Common myeloid progenitor, CD34-positive (primary cell): ENCODE measurements at regions not wholly inside any gene's neighbourhood (a gene's known extent, or its start where the extent isn't known, plus 50 kb on each side); places are given as distances from the start of the nearest gene placed in this dataset.

Experiments
- CTCF ChIA-PET: fragments of 350-600 bp; sonication (Branson Sonifier 250); formaldehyde crosslinking; loops from one replicate; lab custom pipeline; 2021; ENCODE audit warnings: antibody characterized with exemption; lab: Charles Lee
- POLR2A ChIA-PET: fragments of 350-600 bp; sonication (Branson Sonifier 250); formaldehyde crosslinking; loops from one replicate; lab custom pipeline; 2021; ENCODE audit warnings: antibody characterized with exemption; lab: Charles Lee
- DNase-seq, 3 donors: peaks; one replicate each; pipeline versions ENCODE4 v3.0.0 to v3.0.0-alpha.2; 2013
- H3K27ac ChIP-seq, 2 experiments: 1 replicate in 1 of 2; 2 replicates in 1 of 2; pipeline ENCODE4 v1.7.0; 2013; ENCODE audit warnings: inconsistent platforms in 2 of 2, low read length in 2 of 2, mild to moderate bottlenecking in 2 of 2, low read depth in 1 of 2, moderate library complexity in 1 of 2; ENCODE audit not compliant: severe bottlenecking in 2 of 2, insufficient read depth in 1 of 2, poor library complexity in 1 of 2
- H3K27me3 ChIP-seq, 5 experiments: replicated peaks in 2 of 5; 1 replicate in 3 of 5; 2 replicates in 2 of 5; pipeline versions ENCODE4 v1.6.1 to v1.7.0; 2013; ENCODE audit warnings: low read length in 4 of 5, mild to moderate bottlenecking in 2 of 5, moderate library complexity in 2 of 5, inconsistent platforms in 1 of 5; ENCODE audit not compliant: insufficient read depth in 5 of 5, control insufficient read depth in 4 of 5
- H3K36me3 ChIP-seq, 4 experiments: 1 replicate in 2 of 4; 2 replicates in 2 of 4; pipeline versions ENCODE4 v1.6.1 to v1.7.0; 2013; ENCODE audit warnings: low read length in 3 of 4, control low read depth in 1 of 4, mild to moderate bottlenecking in 1 of 4; ENCODE audit not compliant: control insufficient read depth in 4 of 4, insufficient read depth in 4 of 4
- H3K4me1 ChIP-seq, 4 experiments: 1 replicate in 3 of 4; 2 replicates in 1 of 4; pipeline versions ENCODE4 v1.6.1 to v1.7.1; 2013; ENCODE audit warnings: low read length in 3 of 4, mild to moderate bottlenecking in 3 of 4, control low read depth in 1 of 4, inconsistent platforms in 1 of 4, moderate library complexity in 1 of 4; ENCODE audit not compliant: control insufficient read depth in 4 of 4, insufficient read depth in 4 of 4; ENCODE audit errors: control extremely low read depth in 1 of 4
- H3K4me3 ChIP-seq, 7 experiments: 1 replicate in 4 of 7; 2 replicates in 3 of 7; pipeline versions ENCODE4 v1.5.1 to v1.7.0; 2013; ENCODE audit warnings: mild to moderate bottlenecking in 7 of 7, low read length in 6 of 7, moderate library complexity in 6 of 7, inconsistent platforms in 2 of 7, low read depth in 2 of 7, control low read depth in 1 of 7; ENCODE audit not compliant: insufficient read depth in 4 of 7, control insufficient read depth in 1 of 7; ENCODE audit errors: extremely low read depth in 1 of 7
- H3K9me3 ChIP-seq, 5 experiments: 1 replicate in 4 of 5; 2 replicates in 1 of 5; pipeline versions ENCODE4 v1.6.1 to v1.7.1; 2013; ENCODE audit warnings: low read length in 4 of 5, mild to moderate bottlenecking in 2 of 5, inconsistent platforms in 1 of 5, low read depth in 1 of 5, moderate library complexity in 1 of 5; ENCODE audit not compliant: control insufficient read depth in 4 of 5, insufficient read depth in 2 of 5; ENCODE audit errors: control extremely low read depth in 1 of 5
- WGBS: methylation state at CpG from one replicate; pipeline ENCODE4 v1.1.5; 2013; ENCODE audit not compliant: insufficient coverage; 5-methylcytosine and 5-hydroxymethylcytosine counted together

DNA sequence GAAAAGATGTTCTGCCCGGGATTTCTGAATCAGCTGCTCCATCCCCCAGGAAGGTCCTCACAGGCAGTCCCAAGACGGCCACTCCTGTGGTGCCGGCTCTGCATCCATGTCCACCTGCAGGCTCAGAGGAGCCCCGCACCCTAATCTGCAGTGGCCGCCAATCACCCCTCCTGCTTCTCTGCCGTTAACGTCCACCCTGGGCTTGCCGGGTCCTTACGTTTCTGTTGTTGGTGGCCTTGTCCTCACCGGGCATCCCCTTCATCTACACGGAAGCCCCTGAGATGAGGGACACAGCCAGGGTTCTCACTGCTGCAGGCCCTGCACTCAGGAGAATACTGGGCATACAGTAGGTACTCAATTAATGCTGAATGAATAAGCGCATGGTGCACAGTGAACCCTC, 131.5 kb upstream of the SNTG2 start:
- no peaks in the 10 kb centered on the region for H3K9me3 ChIP-seq
- H3K27ac ChIP-seq, result no peak overlapping the region
- H3K4me1 ChIP-seq, result no peaks in the 10 kb centered on the region
- H3K36me3 ChIP-seq, result no peaks in the 10 kb centered on the region
- DNase-seq, result no peak
- ChIA-PET POLR2A (no interaction called here), CTCF (no interaction called here)
- 96% methylated on average over 12 of the region's 12 CpGs for WGBS
- H3K4me3 ChIP-seq, result no peak overlapping the region
- H3K27me3 ChIP-seq, result peaks cover 0 to 1% (median 0%) of the 10 kb centered on the region in 5 experiments

- WGBS, result 90% methylated on average over 6 of the region's 6 CpGs
- CTCF ChIA-PET, result no interaction called here
- Histone ChIP-seq H3K27me3 (no peaks in the 10 kb centered on the region), H3K27ac (no peak overlapping the region), H3K9me3 (no peaks in the 10 kb centered on the region), H3K4me3 (no peak overlapping the region), H3K4me1 (no peaks in the 10 kb centered on the region), H3K36me3 (no peaks in the 10 kb centered on the region)
- POLR2A ChIA-PET, result no interaction called here
- DNase-seq, result no peak
These were observed 133.2 kb upstream of the SNTG2 start for GRCh38 chr2:817336-818015.

GRCh38 chr2:816278-816677, 134.4 kb upstream of the SNTG2 start:
- Histone ChIP-seq H3K9me3 (no peaks in the 10 kb centered on the region), H3K27ac (no peak overlapping the region), H3K27me3 (no peaks in the 10 kb centered on the region), H3K4me1 (no peaks in the 10 kb centered on the region), H3K36me3 (no peaks in the 10 kb centered on the region), H3K4me3 (no peak overlapping the region)
- no peak for DNase-seq
- 89% methylated on average over 5 of the region's 5 CpGs for WGBS
- CTCF ChIA-PET, result no interaction called here
- POLR2A ChIA-PET, result no interaction called here

- ChIA-PET POLR2A (no interaction called here), CTCF (no interaction called here)
- Histone ChIP-seq H3K4me3 (no peak overlapping the region), H3K9me3 (no peaks in the 10 kb centered on the region), H3K36me3 (no peaks in the 10 kb centered on the region), H3K4me1 (no peaks in the 10 kb centered on the region), H3K27me3 (no peaks in the 10 kb centered on the region), H3K27ac (no peak overlapping the region)
- DNase-seq, result no peak
- 50% methylated on average over 1 of the region's 1 CpG for WGBS
These were observed 133.2 kb upstream of the TMEM18 start for GRCh38 chr2:810397-810796.

DNA sequence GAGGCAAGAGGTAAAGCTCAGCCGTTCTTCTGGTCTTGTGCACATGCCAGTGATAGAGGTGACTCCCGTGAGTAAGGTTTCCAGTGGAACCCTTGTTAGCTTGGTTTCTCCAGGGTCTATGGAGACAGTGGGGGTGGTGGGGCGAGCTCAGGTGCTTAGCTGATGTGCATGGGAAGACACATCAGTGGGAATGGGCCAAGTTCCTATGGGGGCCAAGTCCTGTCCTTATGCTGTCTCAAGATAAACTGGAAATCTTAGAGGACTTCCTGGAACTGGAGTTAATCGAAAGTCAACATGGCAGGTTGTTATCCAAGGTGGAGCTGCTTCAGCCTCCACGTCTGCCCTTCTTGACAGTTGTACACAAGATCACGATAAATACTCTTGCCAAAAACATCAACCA, 130.1 kb upstream of the TMEM18 start:
- H3K27ac ChIP-seq, result no peak overlapping the region
- 94% methylated on average over 4 of the region's 6 CpGs for WGBS
- DNase-seq, result no peak
- ChIA-PET CTCF (interaction anchor here (0.6 kb wide), 1 partner anchor 169 kb away, joined by 3 read pairs; no protein-coding TSS in a partner anchor), POLR2A (no interaction called here)
- no peak overlapping the region for H3K4me3 ChIP-seq
- no peaks in the 10 kb centered on the region for H3K4me1 ChIP-seq
- H3K27me3 ChIP-seq, result no peaks in the 10 kb centered on the region
- H3K36me3 ChIP-seq, result no peaks in the 10 kb centered on the region
- no peaks in the 10 kb centered on the region for H3K9me3 ChIP-seq

DNA sequence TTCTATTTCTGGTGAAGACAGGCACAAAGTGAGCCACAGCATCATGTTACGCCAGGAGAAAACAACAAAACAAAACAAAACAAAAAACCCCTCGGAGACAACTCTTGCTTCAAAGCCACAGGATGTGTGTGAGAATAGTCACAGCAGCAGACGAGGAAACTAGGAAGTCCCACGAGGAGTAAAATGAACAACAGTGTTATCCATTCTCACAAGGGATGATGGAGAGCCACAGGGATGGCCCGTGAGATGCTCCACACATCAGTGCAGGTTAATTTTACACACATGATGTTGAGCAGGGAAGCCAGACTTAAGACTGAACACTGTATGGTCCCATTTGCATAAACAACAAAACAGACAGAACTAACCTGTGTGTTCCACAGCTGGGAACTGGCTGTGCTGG, 128.5 kb upstream of the TMEM18 start:
- Histone ChIP-seq H3K9me3 (no peaks in the 10 kb centered on the region), H3K36me3 (no peaks in the 10 kb centered on the region), H3K27ac (no peak overlapping the region), H3K4me3 (no peak overlapping the region), H3K27me3 (no peaks in the 10 kb centered on the region), H3K4me1 (no peaks in the 10 kb centered on the region)
- 78% methylated on average over 3 of the region's 5 CpGs for WGBS
- ChIA-PET POLR2A (no interaction called here), CTCF (no interaction called here)
- DNase-seq, result no peak

- H3K27me3 ChIP-seq, result peaks cover 0 to 5% (median 0%) of the 10 kb centered on the region in 5 experiments
- CTCF ChIA-PET, result no interaction called here
- no peak overlapping the region for H3K27ac ChIP-seq
- POLR2A ChIA-PET, result no interaction called here
- H3K4me3 ChIP-seq, result no peak overlapping the region
- WGBS, result 90% methylated on average over 4 of the region's 6 CpGs
- DNase-seq, result no peak
- H3K36me3 ChIP-seq, result no peaks in the 10 kb centered on the region
- no peaks in the 10 kb centered on the region for H3K9me3 ChIP-seq
- no peaks in the 10 kb centered on the region for H3K4me1 ChIP-seq
These were observed 120.8 kb upstream of the TMEM18 start for GRCh38 chr2:797993-798392.
